Aorta (tissue), 5 donors: ENCODE measurements at regions not wholly inside any gene's neighbourhood (a gene's known extent, or its start where the extent isn't known, plus 50 kb on each side); places are given as distances from the start of the nearest gene placed in this dataset.
A peak's percentile ranks its signal among the peaks of the same experiment; 100 is the strongest.
"Not testable (repeated sequence)": the region's sequence is repeated elsewhere in the genome, so short reads cannot be mapped to it uniquely, and the experiment has no call there.

ENCODE experiments used
- ATAC-seq: fragments of 200-7000 bp; cut with Tn5 transposase; one replicate; pipeline ENCODE4 v1.9.1; 2022; ENCODE audit warnings: moderate library complexity; ENCODE audit not compliant: low FRiP score
- DNase-seq, 2 donors: peaks; one replicate each; pipeline ENCODE4 v3.0.0-alpha.2; 2020
- H3K27ac ChIP-seq, 2 donors: one replicate each; pipeline ENCODE4 v1.5.1; 2013; ENCODE audit warnings: low read length in 2 of 2, mild to moderate bottlenecking in 2 of 2, moderate library complexity in 2 of 2, control low read depth in 1 of 2, inconsistent platforms in 1 of 2, low read depth in 1 of 2
- H3K27me3 ChIP-seq, 2 donors: one replicate each; pipeline ENCODE4 v1.6.1; 2013; ENCODE audit warnings: control low read depth in 1 of 2, low read length in 1 of 2, mild to moderate bottlenecking in 1 of 2, moderate library complexity in 1 of 2; ENCODE audit not compliant: insufficient read depth in 2 of 2, control insufficient read depth in 1 of 2
- H3K36me3 ChIP-seq, 2 donors: one replicate each; pipeline ENCODE4 v1.6.1; 2013; ENCODE audit warnings: control low read depth in 1 of 2, low read length in 1 of 2, mild to moderate bottlenecking in 1 of 2; ENCODE audit not compliant: insufficient read depth in 2 of 2, control insufficient read depth in 1 of 2
- H3K4me1 ChIP-seq, 2 donors: one replicate each; pipeline ENCODE4 v1.6.1; 2013; ENCODE audit warnings: low read length in 2 of 2, control low read depth in 1 of 2, mild to moderate bottlenecking in 1 of 2, moderate library complexity in 1 of 2; ENCODE audit not compliant: insufficient read depth in 2 of 2, control insufficient read depth in 1 of 2
- H3K4me3 ChIP-seq, 2 donors: one replicate each; pipeline ENCODE4 v1.5.1; 2013; ENCODE audit warnings: low read length in 2 of 2, control low read depth in 1 of 2, mild to moderate bottlenecking in 1 of 2
- H3K9me3 ChIP-seq: one replicate; pipeline ENCODE4 v1.6.1; 2013; ENCODE audit warnings: mild to moderate bottlenecking, low read length; ENCODE audit not compliant: control insufficient read depth
- WGBS, 2 donors: extraction: QIAGEN DNeasy Blood & Tissue Kit; methylation state at CpG; one replicate each; pipeline ENCODE4 v1.1.7; 2013; 5-methylcytosine and 5-hydroxymethylcytosine counted together
- intact Hi-C, 2 donors: fragments of 100-400 bp; cut with DNase I; formaldehyde crosslinking; loops; one replicate each; pipeline versions ENCODE4 v1.14.2 to v1.15.0; 2022
- donor health status: healthy with polysubstance abuse.
- donor health status: Bipolar disorder and iron deficiency.
- donor health status: DM: no; HTN: no; CAD: no.
- donor health status: DM: no; HTN: no; CAD: no.
- donor health status: DM: yes; HTN: yes; CAD: no.

DNA sequence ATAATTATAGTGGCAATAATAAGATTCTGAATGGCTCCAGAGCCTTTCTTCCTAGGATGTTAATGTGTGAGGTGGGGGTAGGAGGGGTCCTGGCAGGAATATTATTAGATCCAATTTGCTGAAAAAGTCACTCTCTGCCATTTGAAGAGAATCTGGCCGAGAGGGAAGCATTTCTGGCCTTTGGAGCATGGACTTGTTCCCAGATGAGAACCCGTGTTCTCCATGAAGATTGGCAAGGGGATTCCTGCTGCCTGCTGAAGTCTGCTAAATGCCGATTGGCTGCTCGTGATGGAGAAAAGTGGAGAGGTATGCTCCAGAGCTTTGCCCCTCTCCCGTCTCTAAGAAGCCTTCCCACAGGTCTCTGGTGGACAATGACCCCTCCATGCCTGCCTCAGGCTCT lies 135.6 kb downstream of the TRIM43 start:
- not testable (repeated sequence) for H3K27ac ChIP-seq, H3K4me1 ChIP-seq, H3K27me3 ChIP-seq, ATAC-seq, H3K36me3 ChIP-seq, DNase-seq, H3K9me3 ChIP-seq, H3K4me3 ChIP-seq
- WGBS, 2 donors, result 73 to 75% methylated on average over 5 of the region's 5 CpGs
- intact Hi-C loops, result loop anchor here in 1 of 2 donors (5.0 kb wide), 1 partner anchor 315 kb away; no protein-coding TSS in a partner anchor

- intact Hi-C loops, result loop anchor here (1.0 to 5.0 kb wide), 2 partner anchors 315 to 317 kb away; no protein-coding TSS in a partner anchor
- ATAC-seq (peak; percentile 93), DNase-seq (peak in 1 of 2 donors; percentile 66)
- H3K27me3 ChIP-seq, result no peaks in the 10 kb centered on the region
- H3K9me3 ChIP-seq, result no peaks in the 10 kb centered on the region
- no peak overlapping the region for H3K27ac ChIP-seq
- no peaks in the 10 kb centered on the region for H3K4me1 ChIP-seq
- no peak overlapping the region for H3K4me3 ChIP-seq
- no peaks in the 10 kb centered on the region for H3K36me3 ChIP-seq
- WGBS, 2 donors, result 20 to 21% methylated on average over 8 of the region's 8 CpGs
Observed at GRCh38 chr2:95728878-95729596, 137.2 kb downstream of the TRIM43 start.

DNA sequence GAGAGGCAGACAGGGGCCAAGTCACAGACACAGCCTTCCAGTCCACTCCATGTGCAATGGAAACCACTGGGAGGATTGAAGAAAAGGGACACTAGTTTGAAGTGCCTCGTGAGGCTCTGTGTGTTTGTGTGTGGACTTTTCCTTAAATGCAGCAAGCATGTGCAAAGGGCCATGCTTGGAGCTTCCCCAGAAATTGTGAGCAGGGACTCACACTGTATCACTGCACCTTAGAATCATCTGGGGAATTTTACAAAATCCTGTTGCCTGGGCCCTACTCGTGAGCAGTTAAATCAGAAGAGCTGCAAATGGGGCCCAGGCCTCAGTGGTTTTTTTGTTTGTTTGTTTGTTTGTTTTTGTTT lies 137.8 kb downstream of the TRIM43 start:
- intact Hi-C loops, result loop anchor here (1.0 to 5.0 kb wide), 2 partner anchors 315 to 317 kb away; no protein-coding TSS in a partner anchor
- ATAC-seq (no peak), DNase-seq (no peak)

GRCh38 chr2:95730813-95731212 lies 139.0 kb downstream of the TRIM43 start:
- no peak for DNase-seq
- 74 to 80% methylated on average over 9 of the region's 9 CpGs for WGBS, 2 donors

More for the DNA sequence above, 137.8 kb downstream of the TRIM43 start:
- WGBS, 2 donors, result 91 to 97% methylated on average over 2 of the region's 2 CpGs
- Histone ChIP-seq H3K9me3 (no peaks in the 10 kb centered on the region), H3K36me3 (no peaks in the 10 kb centered on the region), H3K27me3 (no peaks in the 10 kb centered on the region), H3K4me3 (no peak overlapping the region), H3K27ac (no peak overlapping the region), H3K4me1 (no peaks in the 10 kb centered on the region)

DNA sequence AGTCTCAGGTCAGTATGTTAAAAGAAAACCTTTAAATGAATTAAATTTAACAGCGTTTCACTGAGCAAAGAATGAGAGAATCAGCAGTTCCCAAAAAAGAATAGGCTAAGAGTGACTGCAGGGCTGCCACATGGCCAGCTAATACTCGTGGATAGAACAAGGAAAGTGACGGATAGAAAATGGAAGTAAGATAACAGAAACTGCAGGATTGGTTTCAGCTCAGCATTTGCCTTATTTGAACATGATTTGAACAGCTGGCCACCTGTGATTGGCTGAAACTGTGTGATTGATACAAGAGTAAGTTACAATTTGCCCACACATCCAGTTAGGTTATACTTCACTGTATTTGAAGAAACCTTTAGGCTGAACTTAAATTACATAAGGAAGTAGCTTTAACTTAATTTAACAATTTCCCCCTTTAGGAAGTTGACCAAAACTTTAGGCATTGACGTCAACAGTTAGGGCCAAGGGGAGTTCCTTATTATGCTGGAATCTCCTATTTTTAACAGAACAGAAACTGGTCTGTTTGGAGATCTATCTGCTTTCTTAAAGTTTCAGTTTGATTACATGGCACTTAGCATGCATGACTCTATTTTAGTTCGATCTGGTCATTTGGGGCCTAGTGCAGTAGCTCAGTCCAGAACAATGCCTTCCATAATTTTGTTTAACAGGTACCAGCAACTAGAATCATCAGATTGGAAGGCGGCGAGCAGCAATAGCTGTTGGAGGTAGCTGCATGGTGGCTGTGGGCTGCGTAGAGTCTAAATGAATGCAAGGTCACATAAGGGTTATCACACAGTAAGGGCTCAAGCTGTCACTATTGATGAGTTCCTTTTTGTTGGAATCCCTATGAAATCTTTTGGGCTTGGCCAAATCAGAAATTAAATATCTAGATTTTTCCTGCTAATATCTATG lies 143.4 kb downstream of the TRIM43 start:
- 65% methylated on average over 8 of the region's 8 CpGs for WGBS, 2 donors
- H3K4me3 ChIP-seq, result no peak overlapping the region
- DNase-seq (no peak), ATAC-seq (no peak)
- no peaks in the 10 kb centered on the region for H3K9me3 ChIP-seq
- intact Hi-C loops, result no loop called here
- H3K36me3 ChIP-seq, result no peaks in the 10 kb centered on the region
- H3K27me3 ChIP-seq, result no peaks in the 10 kb centered on the region
- no peaks in the 10 kb centered on the region for H3K4me1 ChIP-seq
- no peak overlapping the region for H3K27ac ChIP-seq

More at GRCh38 chr2:95730813-95731212, 139.0 kb downstream of the TRIM43 start:
- Histone ChIP-seq H3K4me3 (no peak overlapping the region), H3K27me3 (no peaks in the 10 kb centered on the region), H3K9me3 (no peaks in the 10 kb centered on the region), H3K27ac (no peak overlapping the region), H3K4me1 (no peaks in the 10 kb centered on the region), H3K36me3 (no peaks in the 10 kb centered on the region)
- intact Hi-C loops, result no loop called here
- ATAC-seq, result no peak

GRCh38 chr2:95738301-95738700 lies 146.5 kb downstream of the TRIM43 start:
- no peaks in the 10 kb centered on the region for H3K27me3 ChIP-seq
- ATAC-seq (no peak), DNase-seq (no peak)
- no peak overlapping the region for H3K27ac ChIP-seq
- H3K4me3 ChIP-seq, result no peak overlapping the region
- intact Hi-C loops, result no loop called here
- no peaks in the 10 kb centered on the region for H3K36me3 ChIP-seq
- 91 to 92% methylated on average over 5 of the region's 5 CpGs for WGBS, 2 donors
- H3K9me3 ChIP-seq, result no peaks in the 10 kb centered on the region
- H3K4me1 ChIP-seq, result no peaks in the 10 kb centered on the region

GRCh38 chr2:95752126-95752525 lies 160.3 kb downstream of the TRIM43 start:
- DNase-seq, ATAC-seq: not testable (repeated sequence)
- WGBS, 2 donors, result 70 to 86% methylated on average over 9 of the region's 9 CpGs

DNA sequence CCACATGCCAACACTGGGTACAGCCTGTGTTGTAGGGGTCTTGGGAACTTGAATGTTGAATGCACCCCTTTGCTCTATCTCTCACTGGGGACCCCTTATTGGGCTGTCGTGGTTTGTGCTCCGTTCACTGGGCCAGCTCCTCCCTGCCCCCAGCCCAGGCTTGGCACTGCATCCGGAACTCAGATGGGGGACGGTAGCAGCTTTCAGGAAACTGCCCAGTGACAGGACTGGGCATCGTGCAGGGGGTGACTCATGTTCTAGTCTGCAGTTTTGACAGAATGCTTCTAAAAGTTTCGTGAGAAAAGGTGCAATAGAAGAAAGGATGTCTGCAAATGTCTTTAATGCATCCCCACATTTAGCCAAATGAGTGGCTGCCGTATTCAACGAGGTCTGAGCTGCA lies 162.0 kb downstream of the TRIM43 start:
- 52 to 56% methylated on average over 8 of the region's 8 CpGs for WGBS, 2 donors
- intact Hi-C loops, DNase-seq, ATAC-seq, H3K9me3 ChIP-seq, H3K4me3 ChIP-seq, H3K4me1 ChIP-seq, H3K27ac ChIP-seq, H3K27me3 ChIP-seq, H3K36me3 ChIP-seq: not testable (repeated sequence)

More at GRCh38 chr2:95752126-95752525, 160.3 kb downstream of the TRIM43 start:
- H3K36me3 ChIP-seq, H3K27ac ChIP-seq, H3K9me3 ChIP-seq, H3K4me1 ChIP-seq, intact Hi-C loops, H3K27me3 ChIP-seq, H3K4me3 ChIP-seq: not testable (repeated sequence)
